NT2/D1 (cell line): ENCODE measurements at regions not wholly inside any gene's neighbourhood (a gene's known extent, or its start where the extent isn't known, plus 50 kb on each side); places are given as distances from the start of the nearest gene placed in this dataset.

ENCODE experiments used
- DNase-seq: peaks from one replicate; pipeline ENCODE4 v3.0.0-alpha.2; 2011; ENCODE audit warnings: low read depth, low spot score
- H3K27me3 ChIP-seq: 2 replicates; pipeline ENCODE4 v1.6.0; 2011; ENCODE audit warnings: mild to moderate bottlenecking; ENCODE audit not compliant: insufficient read length, insufficient read depth
- H3K36me3 ChIP-seq: 2 replicates; pipeline ENCODE4 v1.6.1; 2011; ENCODE audit warnings: mild to moderate bottlenecking, low read length, mixed read lengths; ENCODE audit not compliant: insufficient read depth, insufficient read length
- H3K4me1 ChIP-seq: 2 replicates; pipeline ENCODE4 v1.5.1; 2011; ENCODE audit not compliant: insufficient read depth, insufficient read length
- H3K4me3 ChIP-seq: 2 replicates; pipeline ENCODE4 v1.5.1; 2011; ENCODE audit warnings: low read depth; ENCODE audit not compliant: insufficient read length
- H3K9ac ChIP-seq: 2 replicates; pipeline ENCODE4 v1.6.0; 2011; ENCODE audit warnings: low read depth; ENCODE audit not compliant: insufficient read length
- H3K9me3 ChIP-seq: 2 replicates; pipeline ENCODE4 v1.5.1; 2011; ENCODE audit warnings: mild to moderate bottlenecking, low read length; ENCODE audit not compliant: insufficient read depth
- SUZ12 ChIP-seq: IDR thresholded peaks from 2 replicates; pipeline ENCODE4 v1.6.1; 2011; ENCODE audit not compliant: insufficient read length, insufficient read depth; ENCODE audit errors: extremely low read depth
- YY1 ChIP-seq: IDR thresholded peaks from 2 replicates; pipeline ENCODE4 v1.6.1; 2011; ENCODE audit not compliant: insufficient read length, insufficient read depth
- ZNF274 ChIP-seq: IDR thresholded peaks from 2 replicates; pipeline ENCODE4 v1.6.1; 2011; ENCODE audit warnings: mild to moderate bottlenecking, low read depth, low read length

- no peaks in the 10 kb centered on the region for H3K4me1 ChIP-seq
- no peaks in the 10 kb centered on the region for H3K36me3 ChIP-seq
- 0 out of 2 replicates have a peak, but pooled peaks cover 5% of the 10 kb centered on the region for H3K9me3 ChIP-seq
- no peak for DNase-seq
- no peak for TF ChIP-seq ZNF274
- H3K9ac ChIP-seq, result no peak overlapping the region
- H3K27me3 ChIP-seq, result no peaks in the 10 kb centered on the region
- no peak overlapping the region for H3K4me3 ChIP-seq
Observed at GRCh38 chr7:33819658-33820057, 85.7 kb upstream of the BMPER start.

DNA sequence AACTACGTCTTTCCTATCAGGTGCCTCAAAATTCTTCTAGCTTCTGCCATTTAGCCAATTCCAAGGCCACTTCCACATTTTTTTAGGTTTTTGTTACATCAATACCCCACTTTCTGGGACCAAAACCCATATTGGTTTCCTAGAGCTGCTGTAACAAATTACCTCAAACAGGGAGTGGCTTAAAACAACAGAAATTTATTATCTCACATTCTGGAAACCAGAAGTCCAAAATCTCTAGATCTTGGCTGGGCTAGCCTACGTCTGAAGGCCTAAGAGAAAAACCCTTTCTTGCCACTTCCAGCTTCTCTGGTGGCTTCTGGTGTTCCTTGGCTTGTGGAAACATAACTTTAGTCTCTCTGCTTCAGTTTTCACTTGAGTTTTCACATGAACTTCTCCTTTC lies 85.1 kb upstream of the BMPER start:
- no peak overlapping the region for H3K9ac ChIP-seq
- H3K36me3 ChIP-seq, result no peaks in the 10 kb centered on the region
- H3K4me3 ChIP-seq, result no peak overlapping the region

GRCh38 chr7:33821970-33822369 lies 83.4 kb upstream of the BMPER start:
- no peaks in the 10 kb centered on the region for H3K36me3 ChIP-seq
- no peak for DNase-seq
- no peak overlapping the region for H3K9ac ChIP-seq
- no peaks in the 10 kb centered on the region for H3K4me1 ChIP-seq
- no peaks in the 10 kb centered on the region for H3K27me3 ChIP-seq
- H3K9me3 ChIP-seq, result 0 out of 2 replicates have a peak, but pooled peaks cover 5% of the 10 kb centered on the region
- TF ChIP-seq SUZ12 (no peak), YY1 (no peak), ZNF274 (no peak)
- no peak overlapping the region for H3K4me3 ChIP-seq

More for the DNA sequence above, 85.1 kb upstream of the BMPER start:
- Histone ChIP-seq H3K9me3 (0 out of 2 replicates have a peak, but pooled peaks cover 5% of the 10 kb centered on the region), H3K27me3 (no peaks in the 10 kb centered on the region), H3K4me1 (no peaks in the 10 kb centered on the region)
- DNase-seq, result no peak
- TF ChIP-seq ZNF274 (no peak), SUZ12 (no peak), YY1 (no peak)

GRCh38 chr7:33823913-33824312 lies 81.4 kb upstream of the BMPER start:
- H3K9me3 ChIP-seq, result 0 out of 2 replicates have a peak, but pooled peaks cover 5% of the 10 kb centered on the region
- no peak overlapping the region for H3K4me3 ChIP-seq
- TF ChIP-seq ZNF274 (no peak), YY1 (no peak), SUZ12 (no peak)
- DNase-seq, result no peak
- no peaks in the 10 kb centered on the region for H3K4me1 ChIP-seq
- no peaks in the 10 kb centered on the region for H3K27me3 ChIP-seq
- no peak overlapping the region for H3K9ac ChIP-seq
- no peaks in the 10 kb centered on the region for H3K36me3 ChIP-seq

DNA sequence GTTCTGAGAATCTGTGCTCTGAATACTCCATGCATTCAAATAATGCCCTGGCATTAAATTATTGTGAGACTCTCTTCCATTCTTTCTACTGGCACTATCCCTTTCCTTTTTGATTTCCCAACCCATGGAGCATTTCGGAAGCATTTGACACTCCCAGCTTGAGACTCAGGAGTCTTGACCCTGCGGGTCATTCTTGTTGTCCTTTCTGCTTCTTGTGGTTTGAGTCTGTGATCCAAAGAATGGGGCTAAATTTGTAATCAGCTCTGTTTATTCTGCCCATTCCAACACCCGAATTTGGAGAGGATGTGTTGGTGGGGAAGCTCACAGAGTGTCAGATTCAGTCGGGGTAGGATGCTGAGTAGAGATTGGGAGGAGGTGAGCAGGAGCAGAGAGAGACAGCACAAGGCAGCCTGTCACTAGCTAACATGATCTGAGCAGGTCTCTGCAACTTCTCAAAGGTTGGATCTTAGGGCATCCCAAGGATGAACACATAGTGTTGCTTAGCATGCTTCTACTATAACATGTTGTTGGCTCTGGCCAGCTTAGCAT lies 80.4 kb upstream of the BMPER start:
- H3K36me3 ChIP-seq, result no peaks in the 10 kb centered on the region

GRCh38 chr7:33825644-33826043 lies 79.7 kb upstream of the BMPER start:
- Histone ChIP-seq H3K27me3 (no peaks in the 10 kb centered on the region), H3K9me3 (0 out of 2 replicates have a peak, but pooled peaks cover 1% of the 10 kb centered on the region), H3K4me1 (no peaks in the 10 kb centered on the region), H3K4me3 (no peak overlapping the region), H3K36me3 (no peaks in the 10 kb centered on the region), H3K9ac (no peak overlapping the region)
- DNase-seq, result no peak
- TF ChIP-seq ZNF274 (no peak), SUZ12 (no peak), YY1 (no peak)

More for the DNA sequence above, 80.4 kb upstream of the BMPER start:
- no peak for TF ChIP-seq ZNF274
- TF ChIP-seq SUZ12, result no peak
- TF ChIP-seq YY1, result no peak
- no peak for DNase-seq
- Histone ChIP-seq H3K9me3 (0 out of 2 replicates have a peak, but pooled peaks cover 5% of the 10 kb centered on the region), H3K27me3 (no peaks in the 10 kb centered on the region), H3K4me3 (no peak overlapping the region), H3K4me1 (no peaks in the 10 kb centered on the region), H3K9ac (no peak overlapping the region)

DNA sequence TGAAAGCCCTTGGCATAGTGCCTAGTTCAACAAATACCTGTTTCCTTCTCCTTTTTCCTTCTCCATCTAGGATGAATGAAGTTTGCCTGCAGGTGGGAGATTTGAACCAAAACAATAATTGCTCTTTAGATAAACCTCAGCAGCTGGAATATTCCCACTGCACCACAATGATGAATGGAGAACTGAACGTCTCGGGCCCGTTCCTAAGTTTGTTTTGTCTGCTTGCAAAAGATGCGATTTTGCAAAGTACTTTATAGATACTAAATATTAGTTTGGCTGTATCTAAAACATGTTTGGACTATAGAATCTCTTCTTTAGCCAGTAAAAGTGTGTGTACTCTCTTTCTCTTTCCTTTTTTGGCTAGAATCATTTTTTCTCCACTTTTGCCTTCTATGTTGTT lies 75.8 kb upstream of the BMPER start:
- H3K4me1 ChIP-seq, result no peaks in the 10 kb centered on the region
- H3K9me3 ChIP-seq, result no peaks in the 10 kb centered on the region
- no peak overlapping the region for H3K4me3 ChIP-seq
- no peak overlapping the region for H3K9ac ChIP-seq
- H3K27me3 ChIP-seq, result no peaks in the 10 kb centered on the region
- no peaks in the 10 kb centered on the region for H3K36me3 ChIP-seq
- no peak for DNase-seq
- TF ChIP-seq SUZ12 (no peak), ZNF274 (no peak), YY1 (no peak)
